ENCODE measurements at regions not wholly inside any gene's neighbourhood (a gene's known extent, or its start where the extent isn't known, plus 50 kb on each side); places are given as distances from the start of the nearest gene placed in this dataset.

DNA sequence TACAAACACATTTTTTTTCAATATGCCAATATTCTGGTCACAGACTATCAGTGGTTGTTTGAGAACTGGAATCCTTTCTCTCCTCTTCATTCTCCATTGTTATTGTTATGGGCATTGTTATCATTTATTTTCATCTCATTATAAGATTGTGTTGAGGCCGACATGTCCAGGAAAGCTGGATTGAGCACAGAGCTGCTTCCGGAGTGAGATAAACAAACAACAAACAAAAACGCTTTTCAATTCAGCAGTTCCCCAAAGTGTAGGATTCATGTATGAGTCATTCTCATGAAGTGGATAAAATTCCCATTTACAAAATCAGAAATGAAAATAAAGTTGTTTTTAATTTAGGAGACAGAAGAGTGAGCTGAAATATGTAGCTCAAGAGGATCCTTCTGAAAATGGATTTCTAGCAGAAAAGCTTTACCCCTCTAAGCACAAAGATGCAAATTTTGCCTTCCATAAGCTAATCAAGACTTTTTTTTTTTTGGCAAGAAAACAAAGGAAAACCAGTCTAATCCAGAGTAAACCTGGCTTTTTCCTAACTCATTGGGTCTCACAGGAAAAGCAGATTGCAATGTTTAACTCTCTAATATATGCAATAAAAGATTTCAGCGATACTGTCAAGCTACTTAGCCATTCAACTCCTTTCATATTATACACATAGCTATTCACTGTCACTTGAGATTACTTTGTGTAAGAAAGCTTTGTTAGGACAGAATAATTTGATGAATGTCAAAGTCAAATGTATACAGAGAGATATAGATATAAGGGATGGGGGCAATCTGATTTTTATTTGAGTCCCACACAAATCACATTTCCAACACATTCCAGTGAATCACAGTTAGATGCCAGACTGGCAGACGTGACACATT, 1441.7 kb upstream of the CELF4 start:
- DNase-seq (ENCODE audit: low read depth): no peak
- no peak overlapping the region for H3K4me3 ChIP-seq (ENCODE audit: low read depth, low read length)
- TF ChIP-seq, protein P1, sequence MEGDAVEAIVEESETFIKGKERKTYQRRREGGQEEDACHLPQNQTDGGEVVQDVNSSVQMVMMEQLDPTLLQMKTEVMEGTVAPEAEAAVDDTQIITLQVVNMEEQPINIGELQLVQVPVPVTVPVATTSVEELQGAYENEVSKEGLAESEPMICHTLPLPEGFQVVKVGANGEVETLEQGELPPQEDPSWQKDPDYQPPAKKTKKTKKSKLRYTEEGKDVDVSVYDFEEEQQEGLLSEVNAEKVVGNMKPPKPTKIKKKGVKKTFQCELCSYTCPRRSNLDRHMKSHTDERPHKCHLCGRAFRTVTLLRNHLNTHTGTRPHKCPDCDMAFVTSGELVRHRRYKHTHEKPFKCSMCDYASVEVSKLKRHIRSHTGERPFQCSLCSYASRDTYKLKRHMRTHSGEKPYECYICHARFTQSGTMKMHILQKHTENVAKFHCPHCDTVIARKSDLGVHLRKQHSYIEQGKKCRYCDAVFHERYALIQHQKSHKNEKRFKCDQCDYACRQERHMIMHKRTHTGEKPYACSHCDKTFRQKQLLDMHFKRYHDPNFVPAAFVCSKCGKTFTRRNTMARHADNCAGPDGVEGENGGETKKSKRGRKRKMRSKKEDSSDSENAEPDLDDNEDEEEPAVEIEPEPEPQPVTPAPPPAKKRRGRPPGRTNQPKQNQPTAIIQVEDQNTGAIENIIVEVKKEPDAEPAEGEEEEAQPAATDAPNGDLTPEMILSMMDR (IDR thresholded peaks at IDR 0.05; ENCODE audit: insufficient read depth, low read depth, low read length): no peak

DNA sequence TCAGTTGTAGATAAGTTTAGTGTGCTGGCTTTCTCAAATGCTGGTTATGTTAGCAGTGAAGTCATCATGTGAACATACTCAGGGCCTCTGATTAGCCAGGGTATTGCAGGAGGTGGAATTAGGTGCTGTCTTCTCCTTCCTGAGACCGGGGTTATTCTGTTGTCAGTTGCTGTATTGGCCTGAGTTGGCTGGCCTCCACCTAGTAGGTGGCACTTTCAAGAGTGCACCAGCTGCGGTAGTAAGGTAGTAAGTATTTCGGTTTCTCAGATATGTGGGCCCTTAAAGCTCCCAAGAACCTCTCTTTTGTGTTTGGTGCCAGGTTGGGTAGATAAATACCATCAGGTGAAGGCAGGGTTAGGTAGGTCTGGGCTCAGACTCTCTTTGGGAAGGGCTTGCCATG, 1430.5 kb upstream of the CELF4 start:
- H3K4me3 ChIP-seq (ENCODE audit: low read depth, low read length): no peak overlapping the region
- TF ChIP-seq, protein P1 (IDR thresholded peaks at IDR 0.05; ENCODE audit: insufficient read depth, low read depth, low read length): no peak
- DNase-seq (ENCODE audit: low read depth): no peak

- DNase-seq (ENCODE audit: low read depth): no peak
- TF ChIP-seq, protein P1 (IDR thresholded peaks at IDR 0.05; ENCODE audit: insufficient read depth, low read depth, low read length): no peak
- no peak overlapping the region for H3K4me3 ChIP-seq (ENCODE audit: low read depth, low read length)
Measured at GRCh38 chr18:38993342-38993741, 1427.7 kb upstream of the CELF4 start.

GRCh38 chr18:38984968-38985367, 1419.4 kb upstream of the CELF4 start:
- no peak for DNase-seq (ENCODE audit: low read depth)
- TF ChIP-seq, protein P1 (IDR thresholded peaks at IDR 0.05; ENCODE audit: insufficient read depth, low read depth, low read length): no peak
- H3K4me3 ChIP-seq (ENCODE audit: low read depth, low read length): no peak overlapping the region

DNA sequence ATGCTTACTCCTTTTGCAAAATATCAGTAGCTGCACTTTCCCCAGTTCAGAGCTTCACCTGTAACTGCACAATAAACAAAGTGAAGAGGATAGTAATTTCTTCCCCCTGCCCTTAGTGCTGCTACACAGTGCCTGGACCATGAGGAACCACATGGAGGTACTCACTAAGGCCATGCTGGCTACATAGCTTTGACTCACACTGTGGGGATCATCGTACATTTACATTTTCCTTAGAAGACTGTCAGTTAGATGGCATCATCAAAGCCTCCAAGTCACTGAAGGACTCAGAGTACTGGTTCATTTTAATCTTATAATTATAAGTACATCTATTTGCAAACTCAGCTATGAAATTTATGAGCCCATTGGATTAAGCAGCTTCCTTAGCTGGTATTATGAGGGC, 1416.5 kb upstream of the CELF4 start:
- no peak overlapping the region for H3K4me3 ChIP-seq (ENCODE audit: low read depth, low read length)
- no peak for DNase-seq (ENCODE audit: low read depth)
- TF ChIP-seq, protein P1 (IDR thresholded peaks at IDR 0.05; ENCODE audit: insufficient read depth, low read depth, low read length): no peak

- no peak for DNase-seq (ENCODE audit: low read depth)
- TF ChIP-seq, protein P1 (IDR thresholded peaks at IDR 0.05; ENCODE audit: insufficient read depth, low read depth, low read length): no peak
- H3K4me3 ChIP-seq (ENCODE audit: low read depth, low read length): no peak overlapping the region
Measured at GRCh38 chr18:38981389-38981788, 1415.8 kb upstream of the CELF4 start.

Data from fibroblast of villous mesenchyme (primary cell).